ENCODE measurements at regions not wholly inside any gene's neighbourhood (a gene's known extent, or its start where the extent isn't known, plus 50 kb on each side); places are given as distances from the start of the nearest gene placed in this dataset.

DNA sequence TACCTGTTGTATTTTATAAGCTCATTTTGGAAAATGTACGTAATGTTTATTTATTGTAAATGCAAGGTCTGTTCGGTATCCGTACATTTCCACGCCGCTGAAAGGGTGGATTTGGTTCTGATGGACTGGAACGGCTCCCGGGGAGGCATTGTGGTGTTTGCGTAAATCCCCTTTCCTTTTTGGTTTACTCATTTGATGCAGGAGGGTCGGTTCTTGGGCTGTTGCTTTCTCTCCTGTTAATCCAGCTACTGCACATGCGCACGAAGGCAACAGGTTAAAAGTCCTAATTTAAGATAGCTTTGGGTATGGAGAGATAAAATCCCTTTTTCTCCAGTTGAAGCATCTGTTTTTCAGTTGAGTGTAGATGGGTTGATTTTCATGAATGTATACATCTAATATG lies 224.4 kb downstream of the TM9SF2 start:
- no peak for TF ChIP-seq ZFX (IDR thresholded peaks at IDR 0.05)
- TF ChIP-seq, protein P1, sequence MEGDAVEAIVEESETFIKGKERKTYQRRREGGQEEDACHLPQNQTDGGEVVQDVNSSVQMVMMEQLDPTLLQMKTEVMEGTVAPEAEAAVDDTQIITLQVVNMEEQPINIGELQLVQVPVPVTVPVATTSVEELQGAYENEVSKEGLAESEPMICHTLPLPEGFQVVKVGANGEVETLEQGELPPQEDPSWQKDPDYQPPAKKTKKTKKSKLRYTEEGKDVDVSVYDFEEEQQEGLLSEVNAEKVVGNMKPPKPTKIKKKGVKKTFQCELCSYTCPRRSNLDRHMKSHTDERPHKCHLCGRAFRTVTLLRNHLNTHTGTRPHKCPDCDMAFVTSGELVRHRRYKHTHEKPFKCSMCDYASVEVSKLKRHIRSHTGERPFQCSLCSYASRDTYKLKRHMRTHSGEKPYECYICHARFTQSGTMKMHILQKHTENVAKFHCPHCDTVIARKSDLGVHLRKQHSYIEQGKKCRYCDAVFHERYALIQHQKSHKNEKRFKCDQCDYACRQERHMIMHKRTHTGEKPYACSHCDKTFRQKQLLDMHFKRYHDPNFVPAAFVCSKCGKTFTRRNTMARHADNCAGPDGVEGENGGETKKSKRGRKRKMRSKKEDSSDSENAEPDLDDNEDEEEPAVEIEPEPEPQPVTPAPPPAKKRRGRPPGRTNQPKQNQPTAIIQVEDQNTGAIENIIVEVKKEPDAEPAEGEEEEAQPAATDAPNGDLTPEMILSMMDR (conservative IDR thresholded peaks at IDR 0.05) = no peak
- no peak overlapping the region for H3K27ac ChIP-seq

DNA sequence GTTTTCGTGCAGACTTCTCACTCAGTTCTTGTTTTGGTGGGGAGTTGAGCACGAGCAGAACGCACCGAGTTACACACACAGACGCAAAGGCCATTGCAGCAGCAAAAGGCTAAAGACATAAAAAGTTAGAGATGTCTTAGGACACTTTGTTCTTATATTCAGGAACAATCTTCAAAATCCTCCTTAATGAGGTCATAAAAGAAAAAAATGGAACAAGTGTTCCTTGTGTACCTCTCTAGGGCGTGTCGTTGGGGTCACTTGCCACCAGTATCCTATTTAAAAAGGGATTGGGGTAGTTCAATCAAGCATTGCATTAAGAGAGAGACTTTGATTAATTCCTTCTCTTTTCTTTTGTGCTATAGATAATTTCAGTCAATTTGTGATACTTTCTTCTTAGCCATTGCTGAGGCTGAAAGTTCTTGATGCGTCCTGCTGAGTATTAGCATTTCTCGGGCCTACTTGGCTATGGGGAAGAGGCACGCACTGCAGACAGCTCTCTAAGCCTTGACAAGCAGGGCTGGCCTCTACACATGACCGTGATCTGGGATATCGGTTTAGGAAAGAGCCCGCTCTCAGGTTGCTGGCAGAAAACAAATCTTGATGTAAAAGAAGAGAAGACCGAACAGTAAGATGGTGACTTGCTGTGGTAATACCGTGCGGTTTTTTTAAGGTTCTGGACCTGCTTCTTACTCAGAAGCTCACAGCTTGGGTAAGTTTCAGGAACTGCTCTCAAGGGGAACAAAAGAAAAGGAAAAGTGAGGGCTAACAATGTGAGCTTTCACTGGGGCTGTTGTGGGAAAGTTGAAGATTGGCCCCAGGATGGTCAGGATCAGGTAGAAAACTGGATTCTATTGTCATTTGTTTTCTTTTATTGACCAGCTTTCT lies 223.6 kb downstream of the TM9SF2 start:
- TF ChIP-seq, protein P1 (conservative IDR thresholded peaks at IDR 0.05) = no peak
- no peak for TF ChIP-seq ZFX (IDR thresholded peaks at IDR 0.05)
- no peak overlapping the region for H3K27ac ChIP-seq

DNA sequence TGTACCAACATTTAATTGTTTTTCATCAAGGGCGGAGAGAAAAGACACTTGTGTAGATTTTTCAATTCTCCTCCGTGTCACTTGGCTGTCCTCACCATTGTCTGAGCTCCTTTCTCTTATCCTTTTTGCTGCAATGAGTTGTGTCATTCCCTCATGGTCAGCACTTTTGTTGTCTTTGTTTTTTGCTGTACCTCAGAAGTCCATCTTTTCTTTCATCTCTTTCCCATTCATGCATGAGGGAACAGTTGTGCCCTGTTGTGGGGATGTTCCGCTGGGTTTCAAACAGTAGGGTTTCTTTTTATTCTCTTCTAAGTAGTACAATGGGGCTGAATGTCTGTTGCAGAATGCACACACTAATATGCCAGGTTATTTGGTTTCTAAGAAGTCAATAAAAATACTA lies 222.6 kb downstream of the TM9SF2 start:
- TF ChIP-seq ZFX (IDR thresholded peaks at IDR 0.05) = no peak
- TF ChIP-seq, protein P1 (conservative IDR thresholded peaks at IDR 0.05) = no peak
- no peak overlapping the region for H3K27ac ChIP-seq

DNA sequence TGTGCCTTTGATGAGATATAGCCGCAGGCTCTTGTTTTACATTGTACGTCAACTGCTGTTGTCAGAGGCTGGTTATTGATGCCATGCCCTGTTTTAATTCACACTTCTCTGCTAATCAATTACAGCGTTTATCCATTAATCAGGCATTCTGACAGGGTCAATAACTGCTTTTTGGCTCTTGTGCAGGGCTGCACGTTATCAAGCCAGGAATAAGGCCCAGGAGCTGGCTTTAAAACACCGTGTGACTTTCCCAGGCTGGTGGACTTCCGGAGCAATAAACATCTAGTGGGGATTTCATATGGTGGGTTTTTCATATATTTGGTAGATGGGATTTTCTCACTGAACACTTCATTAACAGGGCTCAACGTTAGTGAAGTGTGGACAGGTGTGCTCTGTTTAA lies 221.7 kb downstream of the TM9SF2 start:
- TF ChIP-seq, protein P1 (conservative IDR thresholded peaks at IDR 0.05) = no peak
- no peak for TF ChIP-seq ZFX (IDR thresholded peaks at IDR 0.05)
- no peak overlapping the region for H3K27ac ChIP-seq

DNA sequence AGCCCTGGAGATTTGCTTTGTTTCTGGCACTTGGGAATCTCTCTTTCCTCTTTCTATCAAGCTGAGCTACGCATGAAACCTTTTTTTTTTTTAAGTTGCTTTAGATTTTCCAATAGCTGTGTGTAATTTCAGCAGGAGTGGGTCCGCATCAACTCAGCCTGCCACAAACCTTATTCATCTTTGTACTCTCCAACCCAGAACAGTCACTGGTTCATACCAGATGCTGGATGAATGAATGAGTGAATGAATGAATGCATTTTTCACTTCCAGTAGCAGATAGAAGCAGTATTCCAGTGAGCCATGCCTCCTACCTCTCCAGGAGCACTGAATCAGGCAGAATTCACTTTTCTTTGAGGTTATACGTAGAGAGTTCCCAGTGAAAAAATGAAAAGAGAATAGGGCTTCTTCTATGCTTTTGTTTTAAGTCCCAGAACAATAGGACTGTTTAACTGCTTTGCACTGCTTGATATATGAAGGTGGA lies 221.1 kb downstream of the TM9SF2 start:
- TF ChIP-seq, protein P1 (conservative IDR thresholded peaks at IDR 0.05) = no peak
- TF ChIP-seq ZFX (IDR thresholded peaks at IDR 0.05) = no peak

DNA sequence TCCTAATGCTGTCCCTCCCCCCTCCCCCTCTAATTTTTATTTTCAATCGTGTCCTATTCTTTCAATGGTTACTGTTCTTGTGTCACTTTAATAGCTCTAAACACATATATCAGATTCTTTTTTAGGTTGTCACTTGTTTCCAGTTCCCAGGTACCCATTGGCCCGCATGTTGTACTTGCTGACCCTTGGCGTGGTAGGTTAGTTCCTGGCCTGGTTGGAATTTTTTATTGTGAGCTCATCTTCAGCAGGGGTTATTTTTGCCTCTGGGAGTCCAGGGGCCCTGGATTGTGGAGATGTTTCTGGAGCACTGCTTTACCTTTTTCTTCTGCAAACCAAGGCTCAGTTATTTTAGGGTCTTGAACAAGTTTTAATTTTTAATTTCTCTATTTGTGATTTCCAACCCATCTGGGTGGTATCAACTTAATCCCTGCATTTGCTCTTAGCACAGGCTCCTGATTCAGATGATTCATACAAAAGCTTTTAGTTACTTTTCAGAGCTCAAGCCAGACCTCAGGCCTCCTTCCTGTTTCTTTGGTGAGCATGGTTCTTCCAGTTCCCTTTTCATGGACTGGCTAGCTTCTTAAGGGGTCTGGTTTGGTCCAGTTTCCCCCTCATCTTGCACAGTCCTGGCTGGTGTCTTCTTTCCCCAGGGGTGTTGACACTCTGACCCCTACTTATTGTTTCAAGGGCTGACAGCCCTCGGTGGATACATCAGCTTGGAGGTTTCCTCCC lies 220.5 kb downstream of the TM9SF2 start:
- H3K27ac ChIP-seq = no peak overlapping the region
- no peak for TF ChIP-seq ZFX (IDR thresholded peaks at IDR 0.05)
- TF ChIP-seq, protein P1 (conservative IDR thresholded peaks at IDR 0.05) = no peak

More for the DNA sequence above, 221.1 kb downstream of the TM9SF2 start:
- no peak overlapping the region for H3K27ac ChIP-seq

Data from C4-2B (cell line).